LNCaP clone FGC (cell line): ENCODE measurements at regions not wholly inside any gene's neighbourhood (a gene's known extent, or its start where the extent isn't known, plus 50 kb on each side); places are given as distances from the start of the nearest gene placed in this dataset.

Experiments used
- DNase-seq: peaks from one replicate; pipeline ENCODE4 v3.0.0-alpha.2; 2011; ENCODE audit warnings: low read depth
- H3K4me3 ChIP-seq: 2 replicates; pipeline ENCODE4 v1.5.1; 2011; ENCODE audit warnings: mild to moderate bottlenecking, low read depth, low read length, control low read depth
- TF ChIP-seq, protein P1 (sequence below): IDR thresholded peaks from 2 replicates; pipeline ENCODE4 v1.5.1; 2012; ENCODE audit warnings: mild to moderate bottlenecking; ENCODE audit not compliant: control insufficient read depth, insufficient read depth; ENCODE audit errors: extremely low read depth

DNA sequence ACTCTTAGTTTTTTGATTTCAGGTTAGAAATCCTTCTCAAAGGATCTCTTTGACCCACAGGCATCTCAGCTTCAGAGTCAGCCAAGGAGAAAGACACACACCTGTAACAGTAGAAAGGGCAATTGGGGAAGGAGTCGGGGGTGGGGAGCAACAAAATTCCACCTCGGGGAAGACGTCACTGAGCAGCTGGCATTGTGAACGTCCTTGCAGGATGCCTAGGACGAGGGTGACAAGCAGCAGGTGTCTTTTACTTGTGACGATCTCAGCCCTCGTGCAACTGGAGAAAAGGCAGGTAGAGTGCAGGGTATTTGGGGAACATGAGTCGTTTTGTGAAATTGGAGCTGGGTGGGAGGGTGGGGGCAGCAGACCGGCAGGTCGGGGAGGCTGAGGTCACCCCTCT, 627.0 kb downstream of the ACTR3B start:
- TF ChIP-seq, protein P1, sequence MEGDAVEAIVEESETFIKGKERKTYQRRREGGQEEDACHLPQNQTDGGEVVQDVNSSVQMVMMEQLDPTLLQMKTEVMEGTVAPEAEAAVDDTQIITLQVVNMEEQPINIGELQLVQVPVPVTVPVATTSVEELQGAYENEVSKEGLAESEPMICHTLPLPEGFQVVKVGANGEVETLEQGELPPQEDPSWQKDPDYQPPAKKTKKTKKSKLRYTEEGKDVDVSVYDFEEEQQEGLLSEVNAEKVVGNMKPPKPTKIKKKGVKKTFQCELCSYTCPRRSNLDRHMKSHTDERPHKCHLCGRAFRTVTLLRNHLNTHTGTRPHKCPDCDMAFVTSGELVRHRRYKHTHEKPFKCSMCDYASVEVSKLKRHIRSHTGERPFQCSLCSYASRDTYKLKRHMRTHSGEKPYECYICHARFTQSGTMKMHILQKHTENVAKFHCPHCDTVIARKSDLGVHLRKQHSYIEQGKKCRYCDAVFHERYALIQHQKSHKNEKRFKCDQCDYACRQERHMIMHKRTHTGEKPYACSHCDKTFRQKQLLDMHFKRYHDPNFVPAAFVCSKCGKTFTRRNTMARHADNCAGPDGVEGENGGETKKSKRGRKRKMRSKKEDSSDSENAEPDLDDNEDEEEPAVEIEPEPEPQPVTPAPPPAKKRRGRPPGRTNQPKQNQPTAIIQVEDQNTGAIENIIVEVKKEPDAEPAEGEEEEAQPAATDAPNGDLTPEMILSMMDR = no peak
- no peak for DNase-seq
- H3K4me3 ChIP-seq = no peak overlapping the region

DNA sequence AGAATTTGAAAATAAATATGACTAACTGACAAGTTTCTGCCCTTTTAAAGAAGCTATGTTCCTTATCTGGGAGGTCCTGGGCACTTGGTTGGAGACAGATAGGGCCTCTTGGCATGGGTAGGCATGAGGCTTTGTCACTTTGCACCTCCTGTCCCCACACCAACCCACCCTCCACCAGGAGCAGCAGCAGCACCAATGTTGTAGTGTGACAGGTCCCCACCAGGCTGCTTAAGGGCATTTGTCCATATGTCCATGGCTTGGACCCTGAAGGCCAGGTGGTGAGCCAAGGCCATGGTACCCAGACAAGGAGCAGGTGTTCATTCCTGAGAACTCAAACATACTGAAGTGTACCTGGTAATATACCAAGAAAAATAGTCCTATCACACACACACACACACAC, 629.1 kb downstream of the ACTR3B start:
- no peak for DNase-seq
- H3K4me3 ChIP-seq = no peak overlapping the region
- TF ChIP-seq, protein P1 = no peak

DNA sequence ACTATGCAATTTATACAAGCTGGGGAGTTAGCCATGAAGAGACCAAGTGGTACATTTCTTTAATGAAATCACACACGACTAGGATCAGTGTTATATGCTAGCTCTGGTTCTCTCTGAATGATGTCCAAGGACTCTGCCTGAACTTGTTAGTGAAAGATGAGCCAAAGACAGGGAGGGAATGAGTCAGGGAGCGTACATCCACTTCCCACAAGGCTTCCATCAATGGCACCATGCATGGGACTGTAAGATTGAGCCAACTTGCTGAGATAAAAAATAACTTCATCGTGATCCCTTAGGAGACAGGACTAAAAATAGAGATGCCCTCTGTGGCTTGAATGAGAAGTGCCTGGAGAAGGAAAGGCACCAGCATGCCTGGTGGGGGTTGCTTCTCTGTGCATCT, 629.7 kb downstream of the ACTR3B start:
- H3K4me3 ChIP-seq = no peak overlapping the region
- TF ChIP-seq, protein P1 = no peak
- no peak for DNase-seq

DNA sequence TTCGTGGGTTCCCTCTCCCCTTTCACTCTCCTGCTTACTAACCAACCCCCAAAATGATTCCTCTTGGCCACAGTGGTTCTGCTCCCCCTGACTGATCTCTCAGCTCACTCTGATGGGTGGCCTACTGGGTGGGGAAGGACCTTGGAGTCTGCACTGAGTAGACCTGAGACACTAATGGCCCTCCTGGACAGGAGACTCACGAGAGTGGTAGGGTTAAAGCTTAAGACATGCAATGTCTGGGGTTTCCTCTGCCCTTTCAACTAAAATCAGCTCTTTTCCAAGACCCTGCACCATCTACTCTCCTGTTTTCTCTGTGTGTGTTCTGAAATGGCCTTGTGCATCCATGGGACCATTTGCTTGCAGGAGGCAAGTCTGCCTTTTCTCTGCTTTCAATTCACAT, 631.4 kb downstream of the ACTR3B start:
- no peak for DNase-seq
- H3K4me3 ChIP-seq = no peak overlapping the region
- TF ChIP-seq, protein P1 = no peak

DNA sequence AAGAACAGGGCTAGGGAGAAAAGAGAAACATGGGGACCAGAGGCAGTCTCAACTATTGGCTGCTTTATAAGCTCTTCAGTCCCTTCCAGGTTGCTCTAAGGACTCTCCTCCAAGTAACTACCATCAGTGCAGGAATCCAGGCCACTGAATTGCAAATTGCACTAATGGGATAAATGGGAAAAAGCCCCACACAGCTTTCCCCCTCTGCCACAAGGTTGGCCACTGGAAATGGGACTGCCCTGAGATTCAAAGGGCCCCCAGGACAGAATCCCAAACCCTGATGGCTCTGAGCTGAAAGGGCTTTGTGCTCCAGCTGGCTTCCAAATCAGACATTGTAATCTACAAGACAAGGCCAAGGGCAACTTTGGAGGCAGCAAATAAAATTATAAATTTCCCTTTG, 633.2 kb downstream of the ACTR3B start:
- no peak overlapping the region for H3K4me3 ChIP-seq
- TF ChIP-seq, protein P1 = no peak
- DNase-seq = no peak

DNA sequence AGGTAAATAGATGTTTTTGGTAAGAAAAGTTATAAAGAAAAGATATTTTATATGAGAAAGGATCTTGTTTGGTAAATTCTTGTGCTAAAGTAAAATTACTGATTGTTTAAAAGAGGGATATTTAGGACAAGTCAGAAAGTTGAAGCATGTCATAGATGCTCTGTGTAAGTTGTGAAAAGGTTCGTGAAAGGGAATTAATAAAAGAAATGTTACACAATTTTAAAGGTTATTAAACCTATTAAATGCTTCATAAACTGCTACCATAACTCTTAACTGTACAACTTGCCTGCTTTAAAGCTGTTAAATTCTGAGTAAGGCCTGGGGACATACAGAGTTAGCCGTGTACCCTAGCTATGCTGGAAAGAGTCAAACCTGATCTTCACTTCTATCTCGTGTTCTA, 634.1 kb downstream of the ACTR3B start:
- TF ChIP-seq, protein P1 = no peak
- no peak for DNase-seq
- H3K4me3 ChIP-seq = no peak overlapping the region

DNA sequence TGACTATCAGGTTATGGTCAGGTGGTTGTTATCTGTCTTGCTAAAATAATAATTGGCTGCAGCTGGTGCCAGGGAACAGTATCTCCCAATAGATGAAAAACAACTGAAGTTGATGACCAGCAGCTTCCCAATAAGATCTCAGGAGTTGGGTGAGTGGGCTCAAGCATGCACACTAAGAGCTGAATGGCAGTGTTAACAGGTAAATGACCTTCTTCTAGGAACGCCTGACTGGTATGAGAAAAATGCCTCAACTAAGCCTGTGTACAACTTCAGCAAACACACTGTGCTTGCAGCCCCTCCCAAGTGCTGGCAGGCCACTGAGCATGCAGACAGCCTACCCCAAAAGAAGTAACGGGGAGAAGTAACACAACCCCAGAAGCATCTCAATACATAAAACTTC, 636.9 kb downstream of the ACTR3B start:
- H3K4me3 ChIP-seq = no peak overlapping the region
- TF ChIP-seq, protein P1 = no peak
- DNase-seq = no peak
